ENCODE measurements at regions not wholly inside any gene's neighbourhood (a gene's known extent, or its start where the extent isn't known, plus 50 kb on each side); places are given as distances from the start of the nearest gene placed in this dataset.

DNA sequence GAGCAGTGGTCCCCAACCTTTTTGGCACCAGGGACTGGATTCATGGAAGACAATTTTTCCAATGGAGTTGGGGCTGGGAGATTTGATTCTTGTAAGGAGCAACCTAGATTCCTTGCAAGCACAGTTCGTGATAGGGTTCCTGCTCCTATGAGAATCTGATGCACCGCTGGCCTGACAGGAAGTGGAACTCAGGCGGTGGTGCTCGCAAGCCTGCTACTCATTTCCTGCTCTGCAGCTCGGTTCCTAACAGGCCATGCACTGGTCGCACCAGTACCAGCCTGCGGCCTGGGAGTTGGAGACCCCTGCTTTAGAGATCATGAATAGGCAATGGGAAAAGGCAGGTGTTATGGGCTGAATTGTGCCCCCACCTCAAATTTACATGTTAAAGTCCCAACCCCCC, 131.2 kb downstream of the PFDN4 start:
- TF ChIP-seq, protein P1, sequence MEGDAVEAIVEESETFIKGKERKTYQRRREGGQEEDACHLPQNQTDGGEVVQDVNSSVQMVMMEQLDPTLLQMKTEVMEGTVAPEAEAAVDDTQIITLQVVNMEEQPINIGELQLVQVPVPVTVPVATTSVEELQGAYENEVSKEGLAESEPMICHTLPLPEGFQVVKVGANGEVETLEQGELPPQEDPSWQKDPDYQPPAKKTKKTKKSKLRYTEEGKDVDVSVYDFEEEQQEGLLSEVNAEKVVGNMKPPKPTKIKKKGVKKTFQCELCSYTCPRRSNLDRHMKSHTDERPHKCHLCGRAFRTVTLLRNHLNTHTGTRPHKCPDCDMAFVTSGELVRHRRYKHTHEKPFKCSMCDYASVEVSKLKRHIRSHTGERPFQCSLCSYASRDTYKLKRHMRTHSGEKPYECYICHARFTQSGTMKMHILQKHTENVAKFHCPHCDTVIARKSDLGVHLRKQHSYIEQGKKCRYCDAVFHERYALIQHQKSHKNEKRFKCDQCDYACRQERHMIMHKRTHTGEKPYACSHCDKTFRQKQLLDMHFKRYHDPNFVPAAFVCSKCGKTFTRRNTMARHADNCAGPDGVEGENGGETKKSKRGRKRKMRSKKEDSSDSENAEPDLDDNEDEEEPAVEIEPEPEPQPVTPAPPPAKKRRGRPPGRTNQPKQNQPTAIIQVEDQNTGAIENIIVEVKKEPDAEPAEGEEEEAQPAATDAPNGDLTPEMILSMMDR (IDR thresholded peaks at IDR 0.05; ENCODE audit: poor library complexity, severe bottlenecking), result no peak
- TF ChIP-seq TAF1 (IDR thresholded peaks at IDR 0.05; ENCODE audit: low read depth), result no peak
- TF ChIP-seq EP300 (conservative IDR thresholded peaks at IDR 0.05; ENCODE audit: poor library complexity, severe bottlenecking), result no peak
- TF ChIP-seq EZH2 (IDR thresholded peaks at IDR 0.05; ENCODE audit: borderline replicate concordance, insufficient read depth, low read length, poor library complexity, severe bottlenecking), result no peak
- TF ChIP-seq POLR2AphosphoS5 (IDR thresholded peaks at IDR 0.05), result no peak
- TF ChIP-seq RAD21 (conservative IDR thresholded peaks at IDR 0.05), result no peak
- TF ChIP-seq, protein P2, sequence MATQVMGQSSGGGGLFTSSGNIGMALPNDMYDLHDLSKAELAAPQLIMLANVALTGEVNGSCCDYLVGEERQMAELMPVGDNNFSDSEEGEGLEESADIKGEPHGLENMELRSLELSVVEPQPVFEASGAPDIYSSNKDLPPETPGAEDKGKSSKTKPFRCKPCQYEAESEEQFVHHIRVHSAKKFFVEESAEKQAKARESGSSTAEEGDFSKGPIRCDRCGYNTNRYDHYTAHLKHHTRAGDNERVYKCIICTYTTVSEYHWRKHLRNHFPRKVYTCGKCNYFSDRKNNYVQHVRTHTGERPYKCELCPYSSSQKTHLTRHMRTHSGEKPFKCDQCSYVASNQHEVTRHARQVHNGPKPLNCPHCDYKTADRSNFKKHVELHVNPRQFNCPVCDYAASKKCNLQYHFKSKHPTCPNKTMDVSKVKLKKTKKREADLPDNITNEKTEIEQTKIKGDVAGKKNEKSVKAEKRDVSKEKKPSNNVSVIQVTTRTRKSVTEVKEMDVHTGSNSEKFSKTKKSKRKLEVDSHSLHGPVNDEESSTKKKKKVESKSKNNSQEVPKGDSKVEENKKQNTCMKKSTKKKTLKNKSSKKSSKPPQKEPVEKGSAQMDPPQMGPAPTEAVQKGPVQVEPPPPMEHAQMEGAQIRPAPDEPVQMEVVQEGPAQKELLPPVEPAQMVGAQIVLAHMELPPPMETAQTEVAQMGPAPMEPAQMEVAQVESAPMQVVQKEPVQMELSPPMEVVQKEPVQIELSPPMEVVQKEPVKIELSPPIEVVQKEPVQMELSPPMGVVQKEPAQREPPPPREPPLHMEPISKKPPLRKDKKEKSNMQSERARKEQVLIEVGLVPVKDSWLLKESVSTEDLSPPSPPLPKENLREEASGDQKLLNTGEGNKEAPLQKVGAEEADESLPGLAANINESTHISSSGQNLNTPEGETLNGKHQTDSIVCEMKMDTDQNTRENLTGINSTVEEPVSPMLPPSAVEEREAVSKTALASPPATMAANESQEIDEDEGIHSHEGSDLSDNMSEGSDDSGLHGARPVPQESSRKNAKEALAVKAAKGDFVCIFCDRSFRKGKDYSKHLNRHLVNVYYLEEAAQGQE (IDR thresholded peaks at IDR 0.05; ENCODE audit: borderline replicate concordance), result no peak
